SU-DHL-6 (cell line): ENCODE measurements at regions not wholly inside any gene's neighbourhood (a gene's known extent, or its start where the extent isn't known, plus 50 kb on each side); places are given as distances from the start of the nearest gene placed in this dataset.

Experiments used
- H2AFZ ChIP-seq: fragments of 200-600 bp; sonication (generic); 2 replicates; pipeline ENCODE4 v1.6.1; 2014; ENCODE audit warnings: low read depth, mild to moderate bottlenecking, moderate library complexity, mixed read lengths, antibody characterized with exemption, low read length; ENCODE audit not compliant: severe bottlenecking
- H3F3A ChIP-seq: fragments of 200-600 bp; shearing (Covaris generic); 2 replicates; pipeline ENCODE4 v1.6.0; 2016; ENCODE audit warnings: antibody characterized with exemption, mild to moderate bottlenecking; ENCODE audit not compliant: insufficient read depth
- H3K27ac ChIP-seq: fragments of 200-600 bp; sonication (generic); 2 replicates; pipeline ENCODE4 v1.5.1; 2016; ENCODE audit warnings: low read depth, mild to moderate bottlenecking, low read length, moderate library complexity, mixed read lengths
- H3K27me3 ChIP-seq: fragments of 200-600 bp; sonication (generic), shearing (Covaris generic); 2 replicates; pipeline ENCODE4 v1.6.0; 2014; ENCODE audit warnings: mild to moderate bottlenecking, low read length
- H3K36me3 ChIP-seq: fragments of 200-600 bp; sonication (generic); 2 replicates; pipeline ENCODE4 v1.6.1; 2014; ENCODE audit warnings: mild to moderate bottlenecking, low read length, mixed read lengths
- H3K4me2 ChIP-seq: fragments of 300-600, 200-600 bp; shearing (Covaris generic), sonication (generic); 2 replicates; pipeline ENCODE4 v1.6.0; 2014; ENCODE audit warnings: low read length, low read depth, mild to moderate bottlenecking; ENCODE audit not compliant: poor library complexity, severe bottlenecking
- H3K4me3 ChIP-seq: fragments of 200-600 bp; sonication (generic); 2 replicates; pipeline ENCODE4 v1.5.1; 2014; ENCODE audit warnings: antibody characterized with exemption, low read length, mild to moderate bottlenecking, mixed read lengths; ENCODE audit not compliant: insufficient read depth, poor library complexity, severe bottlenecking
- H3K79me2 ChIP-seq: fragments of 200-600 bp; sonication (generic); 2 replicates; pipeline ENCODE4 v1.6.1; 2014; ENCODE audit warnings: mild to moderate bottlenecking, low read length, moderate library complexity; ENCODE audit not compliant: insufficient read depth
- H3K9ac ChIP-seq: fragments of 200-600 bp; sonication (generic); 2 replicates; pipeline ENCODE4 v1.7.0; 2014; ENCODE audit warnings: mild to moderate bottlenecking, low read length
- H3K9me2 ChIP-seq: fragments of 200-600 bp; sonication (generic); replicated peaks from 2 replicates; pipeline ENCODE4 v1.6.1; 2014; ENCODE audit warnings: low read length; ENCODE audit not compliant: insufficient read depth
- H3K9me3 ChIP-seq: fragments of 200-600 bp; sonication (generic); 2 replicates; pipeline ENCODE4 v1.6.1; 2014; ENCODE audit warnings: low read length, mixed read lengths; ENCODE audit not compliant: insufficient read depth
- H4K20me1 ChIP-seq: fragments of 200-600 bp; sonication (generic); 2 replicates; pipeline ENCODE4 v1.6.1; 2014; ENCODE audit warnings: low read depth, mild to moderate bottlenecking, antibody characterized with exemption, low read length, moderate library complexity, mixed read lengths
- EZH2phosphoT487 ChIP-seq: fragments of 200-600 bp; sonication (generic), shearing (Covaris generic); conservative IDR thresholded peaks from 2 replicates; pipeline ENCODE4 v1.6.1; 2018; ENCODE audit warnings: mild to moderate bottlenecking, antibody characterized with exemption, low read length, moderate library complexity, mixed read lengths
- TF ChIP-seq, protein P1 (sequence below): fragments of 200-600 bp; sonication (generic); IDR thresholded peaks from one replicate; pipeline ENCODE4 v1.5.1; 2017; ENCODE audit warnings: antibody characterized with exemption, mild to moderate bottlenecking, low read length, moderate library complexity; ENCODE audit not compliant: insufficient read depth, poor library complexity, severe bottlenecking

GRCh38 chr3:64300790-64301423 is 75.6 kb upstream of the PRICKLE2 start:
- no peaks in the 10 kb centered on the region for H3K36me3 ChIP-seq
- H3K27ac ChIP-seq, result no peak overlapping the region
- no peaks in the 10 kb centered on the region for H3K9me2 ChIP-seq
- no peak overlapping the region for H3K9ac ChIP-seq
- no peak overlapping the region for H2AFZ ChIP-seq
- no peak overlapping the region for H3K4me2 ChIP-seq
- TF ChIP-seq EZH2phosphoT487, result no peak
- TF ChIP-seq, protein P1, sequence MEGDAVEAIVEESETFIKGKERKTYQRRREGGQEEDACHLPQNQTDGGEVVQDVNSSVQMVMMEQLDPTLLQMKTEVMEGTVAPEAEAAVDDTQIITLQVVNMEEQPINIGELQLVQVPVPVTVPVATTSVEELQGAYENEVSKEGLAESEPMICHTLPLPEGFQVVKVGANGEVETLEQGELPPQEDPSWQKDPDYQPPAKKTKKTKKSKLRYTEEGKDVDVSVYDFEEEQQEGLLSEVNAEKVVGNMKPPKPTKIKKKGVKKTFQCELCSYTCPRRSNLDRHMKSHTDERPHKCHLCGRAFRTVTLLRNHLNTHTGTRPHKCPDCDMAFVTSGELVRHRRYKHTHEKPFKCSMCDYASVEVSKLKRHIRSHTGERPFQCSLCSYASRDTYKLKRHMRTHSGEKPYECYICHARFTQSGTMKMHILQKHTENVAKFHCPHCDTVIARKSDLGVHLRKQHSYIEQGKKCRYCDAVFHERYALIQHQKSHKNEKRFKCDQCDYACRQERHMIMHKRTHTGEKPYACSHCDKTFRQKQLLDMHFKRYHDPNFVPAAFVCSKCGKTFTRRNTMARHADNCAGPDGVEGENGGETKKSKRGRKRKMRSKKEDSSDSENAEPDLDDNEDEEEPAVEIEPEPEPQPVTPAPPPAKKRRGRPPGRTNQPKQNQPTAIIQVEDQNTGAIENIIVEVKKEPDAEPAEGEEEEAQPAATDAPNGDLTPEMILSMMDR, result no peak
- no peaks in the 10 kb centered on the region for H3F3A ChIP-seq
- H4K20me1 ChIP-seq, result no peaks in the 10 kb centered on the region
- no peaks in the 10 kb centered on the region for H3K79me2 ChIP-seq
- no peak overlapping the region for H3K4me3 ChIP-seq
- H3K27me3 ChIP-seq, result no peaks in the 10 kb centered on the region
- no peaks in the 10 kb centered on the region for H3K9me3 ChIP-seq

GRCh38 chr3:64299206-64299605 is 73.9 kb upstream of the PRICKLE2 start:
- Histone ChIP-seq H3K9ac (no peak overlapping the region), H3K4me3 (no peak overlapping the region), H3K27ac (no peak overlapping the region), H3K9me3 (no peaks in the 10 kb centered on the region), H3K36me3 (no peaks in the 10 kb centered on the region), H3K4me2 (no peak overlapping the region), H3K27me3 (no peaks in the 10 kb centered on the region), H3F3A (no peaks in the 10 kb centered on the region), H3K79me2 (no peaks in the 10 kb centered on the region), H2AFZ (no peak overlapping the region), H3K9me2 (no peaks in the 10 kb centered on the region), H4K20me1 (no peaks in the 10 kb centered on the region)
- TF ChIP-seq, protein P1, result no peak
- TF ChIP-seq EZH2phosphoT487, result no peak

DNA sequence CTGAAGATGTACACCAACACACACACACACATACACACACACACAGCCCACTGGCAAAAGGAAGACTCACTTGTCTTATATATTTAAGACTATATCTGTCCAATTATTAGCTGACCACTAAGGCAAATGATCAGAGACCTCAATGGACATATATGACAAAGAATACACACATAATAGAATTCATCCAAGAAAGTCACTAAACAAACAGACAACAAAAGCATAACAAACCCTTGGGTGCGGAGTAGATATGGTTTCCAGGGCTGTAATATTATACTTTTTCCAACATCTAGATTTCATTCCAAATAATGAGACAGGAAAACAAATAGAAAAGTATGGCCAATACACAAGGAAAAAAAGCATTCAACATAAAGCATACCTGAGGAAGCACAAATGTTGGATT is 72.3 kb upstream of the PRICKLE2 start:
- no peak overlapping the region for H3K9ac ChIP-seq
- H3K36me3 ChIP-seq, result no peaks in the 10 kb centered on the region
- H3F3A ChIP-seq, result no peaks in the 10 kb centered on the region
- no peak overlapping the region for H2AFZ ChIP-seq
- no peaks in the 10 kb centered on the region for H3K79me2 ChIP-seq
- no peaks in the 10 kb centered on the region for H3K9me2 ChIP-seq
- TF ChIP-seq, protein P1, result no peak
- no peak for TF ChIP-seq EZH2phosphoT487
- no peaks in the 10 kb centered on the region for H4K20me1 ChIP-seq
- H3K27me3 ChIP-seq, result no peaks in the 10 kb centered on the region
- no peak overlapping the region for H3K4me2 ChIP-seq
- H3K9me3 ChIP-seq, result no peaks in the 10 kb centered on the region
- H3K27ac ChIP-seq, result no peak overlapping the region
- H3K4me3 ChIP-seq, result no peak overlapping the region
